Fibroblast of pulmonary artery (primary cell): ENCODE measurements at regions not wholly inside any gene's neighbourhood (a gene's known extent, or its start where the extent isn't known, plus 50 kb on each side); places are given as distances from the start of the nearest gene placed in this dataset.

Source experiments
- DNase-seq: peaks from one replicate; pipeline ENCODE4 v3.0.0-alpha.2; 2010; ENCODE audit warnings: low read depth
- H3K4me3 ChIP-seq: replicated peaks from 2 replicates; pipeline ENCODE4 v1.5.1; 2011; ENCODE audit warnings: low read depth, mild to moderate bottlenecking, control low read depth, low read length, moderate library complexity
- CTCF ChIP-seq: IDR thresholded peaks from 2 replicates; pipeline ENCODE4 v1.5.1; 2011; ENCODE audit warnings: mild to moderate bottlenecking, control low read depth, low read length, inconsistent platforms; ENCODE audit errors: missing control alignments

DNA sequence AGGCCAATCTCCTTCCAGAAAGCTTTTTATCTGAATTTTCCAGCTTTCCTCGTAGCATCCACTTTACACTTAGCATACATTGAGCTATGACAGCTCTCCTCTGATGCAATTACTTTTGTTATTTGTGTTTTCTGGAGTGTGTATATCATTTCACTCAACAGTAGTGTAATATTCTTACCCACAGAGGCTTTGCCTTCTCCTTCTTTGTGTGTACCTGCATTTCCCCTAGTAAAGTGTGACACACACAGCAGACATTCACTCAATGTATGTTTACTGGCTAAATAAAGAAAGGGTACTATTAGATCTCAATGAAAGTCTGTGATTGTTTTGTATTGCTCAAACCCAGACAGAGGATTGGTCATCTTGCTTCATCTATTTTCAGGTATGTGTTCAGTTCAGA lies 193.7 kb upstream of the MEX3C start:
- TF ChIP-seq CTCF = no peak
- no peak for DNase-seq
- H3K4me3 ChIP-seq = no peak overlapping the region

DNA sequence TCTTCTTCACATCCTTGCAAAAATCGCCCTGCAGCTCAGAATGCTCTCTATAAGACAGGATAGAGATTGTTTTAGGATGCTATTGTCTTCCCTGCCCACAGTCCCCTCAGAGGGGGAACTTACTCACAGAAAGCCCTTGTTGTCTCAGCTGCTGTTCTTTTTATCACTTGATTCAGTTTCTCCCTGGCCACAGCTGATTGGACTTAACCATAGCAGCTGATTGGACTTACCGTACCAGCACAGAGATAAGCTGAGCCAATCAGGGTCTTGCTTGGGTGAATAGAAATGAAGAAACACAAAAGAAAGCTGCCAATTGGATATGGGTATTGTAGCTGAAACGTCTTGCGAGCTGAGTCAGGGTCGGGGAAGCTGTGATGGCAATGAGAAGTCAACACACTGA lies 194.2 kb upstream of the MEX3C start:
- no peak for DNase-seq
- no peak overlapping the region for H3K4me3 ChIP-seq
- TF ChIP-seq CTCF = no peak

DNA sequence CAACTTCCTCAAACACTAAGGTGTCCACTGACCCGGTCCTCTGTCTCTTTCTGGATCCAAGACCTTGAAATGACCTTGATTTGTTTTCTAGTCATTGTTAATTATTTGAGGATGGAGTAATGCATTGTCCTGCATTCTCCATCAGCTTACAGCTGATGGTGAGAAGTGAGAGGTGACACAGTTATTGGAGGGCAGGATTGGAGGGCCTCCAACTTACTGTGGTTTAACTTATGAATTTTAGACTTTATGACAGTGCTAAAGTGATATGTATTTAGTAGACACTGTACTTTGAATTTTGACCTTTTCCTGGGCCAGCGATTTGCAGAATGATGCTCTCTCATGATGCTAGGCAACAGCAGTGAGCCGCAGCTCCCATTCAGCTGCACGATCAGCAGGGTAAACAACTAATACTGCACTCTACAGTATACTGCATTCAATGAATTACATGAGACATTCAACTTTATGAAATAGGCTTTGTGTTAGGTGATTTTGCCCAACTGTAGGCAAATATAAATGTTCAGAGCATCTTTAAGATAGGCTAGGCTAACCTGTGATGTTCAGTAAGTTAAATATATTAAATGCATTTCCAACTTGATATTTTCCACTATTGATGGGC lies 200.0 kb upstream of the MEX3C start:
- DNase-seq = no peak
- no peak for TF ChIP-seq CTCF
- no peak overlapping the region for H3K4me3 ChIP-seq

DNA sequence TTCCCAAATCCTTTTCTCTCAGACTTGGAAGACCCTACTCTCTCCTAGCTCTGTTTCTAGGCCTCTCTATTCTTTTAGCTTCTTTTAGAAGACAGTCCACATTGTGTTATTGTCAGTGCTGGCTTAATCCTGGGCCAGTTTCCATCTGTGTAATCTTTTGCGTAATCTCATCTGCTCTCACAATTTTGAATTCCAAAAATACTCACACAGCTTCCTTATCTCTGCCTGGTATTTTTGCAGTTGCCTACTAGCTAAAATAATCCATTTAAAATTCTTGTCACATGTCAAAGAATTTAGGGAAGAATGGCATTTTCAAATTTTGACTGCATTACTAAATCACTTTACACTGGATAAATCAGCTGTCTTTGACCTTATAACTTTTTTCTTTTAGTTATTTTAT lies 200.6 kb upstream of the MEX3C start:
- peak; percentile 48 for DNase-seq
- TF ChIP-seq CTCF = no peak
- no peak overlapping the region for H3K4me3 ChIP-seq

DNA sequence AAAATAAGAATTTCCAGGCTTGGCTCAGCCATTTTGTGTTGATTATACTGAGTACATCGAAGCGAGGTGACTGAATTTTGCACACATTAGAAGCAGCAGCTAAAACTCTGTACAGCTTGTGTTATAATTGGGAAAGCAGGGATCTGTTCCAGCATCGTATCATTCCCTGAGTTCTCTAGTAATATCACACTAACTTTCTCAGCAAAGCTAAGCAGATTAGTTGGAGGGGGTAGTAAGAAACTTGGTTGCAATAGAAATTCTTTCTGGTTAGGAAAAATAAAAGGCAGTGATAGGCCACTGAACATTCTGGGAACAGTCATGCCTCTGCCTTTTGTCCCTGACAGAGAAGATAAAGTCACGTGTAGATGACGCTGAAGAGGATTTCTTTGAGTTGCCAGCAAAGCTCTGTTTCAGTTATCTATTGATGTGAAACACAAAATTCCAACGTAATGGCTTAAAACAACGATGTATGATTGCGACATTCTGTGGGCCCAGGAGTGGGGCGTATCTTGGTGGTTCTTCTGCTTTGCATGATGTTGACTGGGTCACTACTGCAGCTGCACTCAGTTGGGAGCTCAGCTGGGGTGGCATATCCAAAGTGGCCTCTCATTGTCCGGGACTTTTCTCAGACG lies 202.1 kb upstream of the MEX3C start:
- peak; percentile 89 for DNase-seq
- no peak for TF ChIP-seq CTCF
- H3K4me3 ChIP-seq = no peak overlapping the region

DNA sequence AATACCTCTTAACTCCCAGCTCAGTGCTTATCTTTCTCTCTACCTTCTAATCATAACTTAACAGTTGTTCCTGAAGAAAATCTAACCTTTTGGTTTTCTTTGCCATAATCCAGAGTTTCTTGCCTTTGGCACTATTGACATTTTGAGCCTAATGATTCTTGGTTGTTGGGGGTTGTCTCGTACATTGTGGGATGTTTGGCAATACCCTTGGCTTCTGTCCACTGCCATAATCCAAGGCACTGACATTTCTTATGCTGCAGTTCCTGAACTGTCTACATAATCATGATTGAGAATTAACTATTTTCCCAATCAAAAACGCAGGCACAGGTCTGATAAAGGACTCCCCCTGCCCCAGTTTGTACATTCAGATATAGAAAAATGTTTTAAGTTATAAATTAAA lies 203.2 kb upstream of the MEX3C start:
- DNase-seq = peak; percentile 69
- H3K4me3 ChIP-seq = no peak overlapping the region
- no peak for TF ChIP-seq CTCF

DNA sequence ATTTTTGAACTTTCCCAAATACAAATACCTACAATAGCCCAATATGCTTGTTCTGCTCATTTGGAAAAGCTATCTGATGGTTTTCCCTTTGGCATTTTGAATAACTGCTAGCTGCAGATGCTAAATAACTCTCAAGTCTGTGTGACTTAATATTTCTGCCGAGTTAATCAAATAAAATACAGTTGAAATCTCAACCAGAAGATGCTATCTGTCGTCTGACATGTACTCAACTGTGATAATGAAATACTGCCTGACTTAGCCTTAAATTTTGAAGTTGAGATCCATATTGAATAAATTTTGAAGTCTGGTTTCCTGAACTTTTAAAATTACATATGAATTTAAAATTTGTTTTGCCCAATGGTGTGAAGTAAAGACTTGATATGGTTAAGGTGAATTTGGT lies 204.4 kb upstream of the MEX3C start:
- H3K4me3 ChIP-seq = no peak overlapping the region
- TF ChIP-seq CTCF = no peak
- DNase-seq = no peak
